Panc1 (cell line): ENCODE measurements at regions not wholly inside any gene's neighbourhood (a gene's known extent, or its start where the extent isn't known, plus 50 kb on each side); places are given as distances from the start of the nearest gene placed in this dataset.

Experiments used
- CTCF ChIP-seq: fragments of 450-650 bp; IDR thresholded peaks from 2 replicates; pipeline ENCODE4 v1.5.1; 2017; ENCODE audit warnings: mild to moderate bottlenecking
- SIN3A ChIP-seq: IDR thresholded peaks from 2 replicates; pipeline ENCODE4 v1.6.1; 2012; ENCODE audit warnings: low read depth, mild to moderate bottlenecking, low read length, moderate library complexity, borderline replicate concordance; ENCODE audit not compliant: insufficient read depth
- TCF7L2 ChIP-seq: IDR thresholded peaks from 2 replicates; pipeline ENCODE4 v1.6.1; 2011; ENCODE audit warnings: mild to moderate bottlenecking, low read depth, low read length, inconsistent platforms

GRCh38 chr9:7241694-7242093, 483.9 kb downstream of the KDM4C start:
- no peak for TF ChIP-seq TCF7L2
- no peak for TF ChIP-seq CTCF
- TF ChIP-seq SIN3A = no peak
